ENCODE measurements at regions not wholly inside any gene's neighbourhood (a gene's known extent, or its start where the extent isn't known, plus 50 kb on each side); places are given as distances from the start of the nearest gene placed in this dataset.

GRCh38 chr3:8205881-8206280 lies 295.7 kb upstream of the LMCD1 start:
- no peak for DNase-seq

- no peak for DNase-seq
Measured at GRCh38 chr3:8206971-8207617, 294.5 kb upstream of the LMCD1 start.

GRCh38 chr3:8210882-8211341 lies 290.7 kb upstream of the LMCD1 start:
- no peak for DNase-seq

GRCh38 chr3:8212794-8213193 lies 288.8 kb upstream of the LMCD1 start:
- no peak for DNase-seq

GRCh38 chr3:8213286-8213685 lies 288.3 kb upstream of the LMCD1 start:
- no peak for DNase-seq

- DNase-seq = no peak
Measured at GRCh38 chr3:8215821-8216220, 285.8 kb upstream of the LMCD1 start.

- no peak for DNase-seq
Measured at GRCh38 chr3:8218353-8218940, 283.2 kb upstream of the LMCD1 start.

GRCh38 chr3:8220291-8220690 lies 281.3 kb upstream of the LMCD1 start:
- no peak for DNase-seq

GRCh38 chr3:8223766-8224165 lies 277.9 kb upstream of the LMCD1 start:
- DNase-seq = no peak

- no peak for DNase-seq
Measured at GRCh38 chr3:8224941-8225340, 276.7 kb upstream of the LMCD1 start.

GRCh38 chr3:8233938-8234337 lies 267.7 kb upstream of the LMCD1 start:
- no peak for DNase-seq

GRCh38 chr3:8236264-8236663 lies 265.4 kb upstream of the LMCD1 start:
- no peak for DNase-seq

GRCh38 chr3:8237893-8238292 lies 263.7 kb upstream of the LMCD1 start:
- no peak for DNase-seq

- no peak for DNase-seq
Measured at GRCh38 chr3:8238432-8238831, 263.2 kb upstream of the LMCD1 start.

- DNase-seq = no peak
Measured at GRCh38 chr3:8239095-8239494, 262.5 kb upstream of the LMCD1 start.

- no peak for DNase-seq
Measured at GRCh38 chr3:8239718-8240695, 261.6 kb upstream of the LMCD1 start.

GRCh38 chr3:8246070-8246469 lies 255.6 kb upstream of the LMCD1 start:
- DNase-seq = no peak

- DNase-seq = no peak
Measured at GRCh38 chr3:8253201-8253600, 248.4 kb upstream of the LMCD1 start.

GRCh38 chr3:8254489-8254888 lies 247.1 kb upstream of the LMCD1 start:
- no peak for DNase-seq

- no peak for DNase-seq
Measured at GRCh38 chr3:8255725-8256124, 245.9 kb upstream of the LMCD1 start.

- DNase-seq = no peak
Measured at GRCh38 chr3:8256441-8257071, 245.1 kb upstream of the LMCD1 start.

GRCh38 chr3:8261018-8261417 lies 240.6 kb upstream of the LMCD1 start:
- DNase-seq = no peak

- no peak for DNase-seq
Measured at GRCh38 chr3:8266730-8267131, 234.9 kb upstream of the LMCD1 start.
